T-cell (primary cell): ENCODE measurements at regions not wholly inside any gene's neighbourhood (a gene's known extent, or its start where the extent isn't known, plus 50 kb on each side); places are given as distances from the start of the nearest gene placed in this dataset.

Experiments used
- ATAC-seq, 4 experiments: fragments of 200-7000 bp in 3 of 4; fragments of 150-1000 bp in 1 of 4; cut with Tn5 transposase; replicated peaks in 1 of 4; 1 replicate in 3 of 4; 2 replicates in 1 of 4; pipeline ENCODE4 v1.10.0; 2021; ENCODE audit warnings: moderate library complexity in 3 of 4, mild to moderate bottlenecking in 2 of 4, moderate number of reproducible peaks in 1 of 4
- CTCF ChIA-PET, 2 donors: fragments of 300-600 bp; sonication (Branson Sonifier 250); formaldehyde crosslinking; loops; one replicate each; lab custom pipeline; 2022; ENCODE audit warnings: antibody characterized with exemption in 2 of 2; lab: Charles Lee
- POLR2A ChIA-PET, 2 donors: fragments of 300-600 bp; sonication (Branson Sonifier 250); formaldehyde crosslinking; loops; one replicate each; lab custom pipeline; 2022; ENCODE audit warnings: antibody characterized with exemption in 2 of 2; lab: Charles Lee
- DNase-seq, 35 experiments: peaks; one replicate each; pipeline versions ENCODE4 v3.0.0 to v3.0.0-alpha.2; 2013 to 2023
- H3K27ac ChIP-seq: one replicate; pipeline ENCODE4 v1.5.1; 2013; ENCODE audit warnings: low read length
- H3K27me3 ChIP-seq, 2 experiments: replicated peaks in 1 of 2; 1 replicate in 1 of 2; 2 replicates in 1 of 2; pipeline versions ENCODE4 v1.6.1 to v1.7.0; 2013; ENCODE audit warnings: low read length in 1 of 2, mixed read lengths in 1 of 2; ENCODE audit not compliant: control insufficient read depth in 2 of 2, insufficient read depth in 2 of 2; ENCODE audit errors: extremely low read depth in 1 of 2
- H3K36me3 ChIP-seq, 2 donors: 1 replicate in 1 of 2; 2 replicates in 1 of 2; pipeline versions ENCODE4 v1.6.1 to v1.7.0; 2013; ENCODE audit warnings: low read length in 1 of 2; ENCODE audit not compliant: control insufficient read depth in 2 of 2, insufficient read depth in 1 of 2; ENCODE audit errors: extremely low read depth in 1 of 2
- H3K4me1 ChIP-seq, 2 experiments: 1 replicate in 1 of 2; 2 replicates in 1 of 2; pipeline versions ENCODE4 v1.6.1 to v1.7.0; 2013; ENCODE audit warnings: low read length in 2 of 2, mixed read lengths in 1 of 2; ENCODE audit not compliant: insufficient read depth in 2 of 2, control insufficient read depth in 1 of 2; ENCODE audit errors: extremely low read depth in 1 of 2
- H3K4me3 ChIP-seq, 2 donors: 1 replicate in 1 of 2; 2 replicates in 1 of 2; pipeline versions ENCODE4 v1.5.1 to v1.7.0; 2013; ENCODE audit warnings: mild to moderate bottlenecking in 2 of 2, low read length in 1 of 2, moderate library complexity in 1 of 2; ENCODE audit not compliant: control insufficient read depth in 1 of 2; ENCODE audit errors: extremely low read depth in 1 of 2
- H3K9me3 ChIP-seq: 2 replicates; pipeline ENCODE4 v1.7.0; 2013
- H3K27ac Mint-ChIP-seq, 2 donors: one replicate each; pipeline ENCODE4 v1.8.0; 2020 to 2021; ENCODE audit warnings: mild to moderate bottlenecking in 2 of 2, mixed read lengths in 2 of 2
- H3K27me3 Mint-ChIP-seq, 2 donors: one replicate each; pipeline ENCODE4 v1.8.0; 2021 to 2022; ENCODE audit warnings: mixed read lengths in 2 of 2
- H3K36me3 Mint-ChIP-seq: one replicate; pipeline ENCODE4 v1.8.0; 2021; ENCODE audit warnings: mixed read lengths
- H3K4me1 Mint-ChIP-seq, 3 donors: one replicate each; pipeline ENCODE4 v1.8.0; 2020 to 2022; ENCODE audit warnings: mixed read lengths in 3 of 3, mild to moderate bottlenecking in 1 of 3
- H3K4me3 Mint-ChIP-seq, 3 donors: one replicate each; pipeline ENCODE4 v1.8.0; 2020 to 2022; ENCODE audit warnings: mild to moderate bottlenecking in 3 of 3, mixed read lengths in 3 of 3, moderate library complexity in 3 of 3
- H3K9me3 Mint-ChIP-seq, 3 donors: one replicate each; pipeline ENCODE4 v1.8.0; 2020 to 2022; ENCODE audit warnings: mixed read lengths in 3 of 3
- WGBS: methylation state at CpG from one replicate; pipeline ENCODE4 v1.1.5; 2013; ENCODE audit warnings: missing lambda C conversion rate; ENCODE audit not compliant: insufficient coverage; 5-methylcytosine and 5-hydroxymethylcytosine counted together

DNA sequence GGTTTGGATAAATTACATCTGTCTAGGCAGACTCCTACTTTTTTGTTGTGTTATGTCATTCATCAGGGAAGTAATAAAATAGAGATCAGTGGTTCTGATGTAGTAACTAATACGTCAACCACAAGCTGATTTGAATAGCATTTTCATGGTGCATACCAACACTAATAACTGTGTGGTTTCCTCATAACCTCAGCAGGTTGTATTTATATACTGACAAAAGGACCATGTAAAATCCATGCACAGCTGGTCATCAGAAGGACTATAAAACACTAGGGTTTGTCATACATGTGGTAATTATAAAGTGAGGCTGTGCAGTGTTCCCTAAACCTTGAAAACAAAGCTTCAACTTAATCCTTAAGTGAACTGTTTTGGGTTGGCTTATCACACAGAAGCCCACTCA is 216.8 kb upstream of the RBMS3 start:
- ChIA-PET POLR2A (no interaction called here), CTCF (no interaction called here)
- H3K27me3 Mint-ChIP-seq, result no peaks in the 10 kb centered on the region
- no peak overlapping the region for H3K27ac ChIP-seq
- no peak overlapping the region for H3K4me3 ChIP-seq
- DNase-seq (no peak), ATAC-seq (no peak)
- no peaks in the 10 kb centered on the region for H3K9me3 ChIP-seq
- H3K27me3 ChIP-seq, result no peaks in the 10 kb centered on the region
- no peaks in the 10 kb centered on the region for H3K36me3 ChIP-seq
- H3K36me3 Mint-ChIP-seq, result no peaks in the 10 kb centered on the region
- H3K27ac Mint-ChIP-seq, result no peak overlapping the region
- no peak overlapping the region for H3K4me3 Mint-ChIP-seq
- H3K4me1 ChIP-seq, result no peaks in the 10 kb centered on the region
- no CpG with 5 or more reads among the region's 1 CpG for WGBS
- H3K9me3 Mint-ChIP-seq, result peaks cover under 1 to 9% (median 3%) of the 10 kb centered on the region in 3 donors
- no peaks in the 10 kb centered on the region for H3K4me1 Mint-ChIP-seq

DNA sequence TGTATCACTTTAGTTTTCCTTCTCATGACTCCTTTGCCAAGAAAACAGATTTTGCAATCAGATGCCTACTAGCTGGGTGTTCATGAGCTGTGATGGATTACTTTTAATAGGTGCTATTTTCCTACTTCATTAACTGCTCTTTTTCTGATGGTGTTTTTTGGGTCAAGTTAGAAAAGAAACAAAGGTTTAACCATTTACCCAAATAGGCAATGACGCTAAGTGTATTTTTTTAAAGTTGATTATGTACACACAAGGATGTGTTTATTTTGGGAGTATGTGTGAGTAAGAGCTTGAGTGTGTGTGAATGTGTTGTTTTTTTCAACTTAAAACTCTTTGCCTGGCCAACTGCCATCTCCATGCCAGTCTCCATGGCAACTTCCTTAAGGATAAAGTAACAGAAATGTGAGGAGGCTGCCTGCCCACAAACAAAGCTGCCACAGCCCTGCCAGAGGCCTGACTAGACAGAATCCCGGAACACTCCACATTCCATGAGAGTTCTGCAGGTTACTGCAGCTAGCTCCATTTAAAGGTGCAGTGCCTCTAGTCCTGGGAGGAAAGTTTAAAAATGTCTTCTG is 215.6 kb upstream of the RBMS3 start:
- Mint-ChIP-seq H3K27me3 (no peaks in the 10 kb centered on the region), H3K4me1 (no peaks in the 10 kb centered on the region), H3K4me3 (no peak overlapping the region), H3K9me3 (peaks cover 0 to 4% (median 0%) of the 10 kb centered on the region in 3 donors), H3K27ac (no peak overlapping the region), H3K36me3 (no peaks in the 10 kb centered on the region)
- CTCF ChIA-PET, result no interaction called here
- Histone ChIP-seq H3K9me3 (no peaks in the 10 kb centered on the region), H3K4me3 (no peak overlapping the region), H3K4me1 (no peaks in the 10 kb centered on the region), H3K27ac (no peak overlapping the region), H3K27me3 (no peaks in the 10 kb centered on the region), H3K36me3 (no peaks in the 10 kb centered on the region)
- ATAC-seq (no peak), DNase-seq (no peak)
- WGBS, result no CpG with 5 or more reads among the region's 2 CpGs
- POLR2A ChIA-PET, result no interaction called here

DNA sequence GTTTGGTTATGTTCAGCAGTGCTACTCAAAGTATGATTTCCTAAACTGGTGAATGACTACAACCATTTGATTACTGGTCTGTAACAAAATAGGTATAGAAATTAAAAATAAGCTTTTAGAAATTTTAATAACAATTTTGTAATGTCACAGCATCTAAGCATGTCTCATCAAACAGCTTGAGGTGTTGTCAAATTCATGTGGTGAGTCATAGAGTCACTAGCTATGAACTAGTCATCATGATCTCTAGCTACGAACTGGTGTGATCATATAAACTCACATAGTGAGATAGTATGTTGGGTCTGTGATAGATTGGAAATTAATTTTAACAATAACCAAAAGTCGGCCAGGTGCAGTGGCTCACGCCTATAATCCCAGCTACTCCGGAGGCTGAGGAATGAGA is 213.9 kb upstream of the RBMS3 start:
- CTCF ChIA-PET, result no interaction called here
- H3K4me3 ChIP-seq, result no peak overlapping the region
- no peak overlapping the region for H3K27ac ChIP-seq
- DNase-seq (no peak), ATAC-seq (no peak)
- no peaks in the 10 kb centered on the region for H3K9me3 ChIP-seq
- no peaks in the 10 kb centered on the region for H3K27me3 ChIP-seq
- no peaks in the 10 kb centered on the region for H3K27me3 Mint-ChIP-seq
- no peak overlapping the region for H3K27ac Mint-ChIP-seq
- no CpG with 5 or more reads among the region's 4 CpGs for WGBS
- POLR2A ChIA-PET, result no interaction called here
- H3K36me3 Mint-ChIP-seq, result no peaks in the 10 kb centered on the region
- H3K4me1 ChIP-seq, result no peaks in the 10 kb centered on the region
- no peaks in the 10 kb centered on the region for H3K36me3 ChIP-seq
- H3K4me3 Mint-ChIP-seq, result no peak overlapping the region
- H3K4me1 Mint-ChIP-seq, result no peaks in the 10 kb centered on the region
- H3K9me3 Mint-ChIP-seq, result peaks cover 0 to 21% (median 6%) of the 10 kb centered on the region in 3 donors

DNA sequence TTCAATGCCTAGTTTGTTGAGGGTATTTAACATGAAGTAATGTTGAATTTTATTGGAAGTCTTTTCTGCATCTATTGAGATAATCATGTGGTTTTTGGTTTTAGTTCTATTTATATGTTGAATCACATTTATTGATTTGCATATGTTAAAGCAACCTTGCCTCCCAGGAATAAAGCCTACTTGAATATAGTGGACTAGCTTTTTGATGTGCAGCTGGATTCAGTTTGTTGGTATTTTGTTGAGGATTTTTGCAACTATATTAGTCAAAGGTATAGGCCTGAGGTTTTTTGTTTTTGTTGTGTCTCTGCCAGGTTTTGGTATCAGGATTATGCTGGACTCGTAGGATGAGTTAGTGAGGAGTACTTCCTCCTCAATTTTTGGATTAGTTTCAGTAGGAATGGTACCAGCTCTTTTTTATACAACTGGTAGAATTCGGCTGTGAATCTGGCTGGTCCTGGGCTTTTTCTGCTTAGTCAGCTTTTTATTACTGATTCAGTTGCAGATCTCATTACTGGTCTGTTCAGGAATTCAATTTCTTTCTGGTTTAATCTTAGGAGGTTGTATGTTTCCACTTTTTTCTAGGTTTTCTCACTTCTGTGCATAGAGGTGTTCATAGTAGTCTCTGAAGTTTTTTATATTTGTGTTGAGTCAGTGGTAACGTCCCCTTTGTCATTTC is 209.8 kb upstream of the RBMS3 start:
- no peak for ATAC-seq

DNA sequence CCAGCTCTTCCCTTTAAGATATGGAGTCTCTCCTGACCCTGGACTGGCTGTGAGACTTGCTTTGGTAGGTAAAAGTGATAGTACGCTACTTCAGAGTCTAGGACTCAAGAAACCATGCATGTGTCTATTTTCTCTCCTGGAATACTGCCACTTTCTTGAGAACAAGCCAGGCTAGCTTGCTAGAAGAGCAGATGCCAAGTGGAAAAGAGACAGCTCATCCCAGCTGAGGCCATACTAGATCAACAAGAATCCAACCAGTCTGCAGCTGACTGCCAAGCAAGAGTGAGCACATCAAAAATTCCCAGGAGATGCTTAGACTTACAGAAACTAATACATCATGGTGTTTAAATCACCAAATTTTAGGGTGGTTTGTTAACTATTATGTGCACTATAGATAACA is 208.3 kb upstream of the RBMS3 start:
- no peak overlapping the region for H3K27ac Mint-ChIP-seq
- no peak overlapping the region for H3K4me3 ChIP-seq
- no peaks in the 10 kb centered on the region for H3K36me3 Mint-ChIP-seq
- no CpG with 5 or more reads among the region's 1 CpG for WGBS
- H3K27me3 ChIP-seq, result no peaks in the 10 kb centered on the region
- peaks cover 0 to 4% of the 10 kb centered on the region in 2 donors for H3K27me3 Mint-ChIP-seq
- no peak overlapping the region for H3K4me3 Mint-ChIP-seq
- POLR2A ChIA-PET, result no interaction called here
- ATAC-seq (no peak), DNase-seq (no peak)
- no peak overlapping the region for H3K27ac ChIP-seq
- peaks cover 0 to 30% (median 6%) of the 10 kb centered on the region in 3 donors for H3K9me3 Mint-ChIP-seq
- no peaks in the 10 kb centered on the region for H3K36me3 ChIP-seq
- H3K4me1 Mint-ChIP-seq, result no peaks in the 10 kb centered on the region
- CTCF ChIA-PET, result interaction anchor here in 1 of 2 donors (0.6 kb wide), 1 partner anchor 477 kb away, joined by 3 read pairs; no protein-coding TSS in a partner anchor
- no peaks in the 10 kb centered on the region for H3K9me3 ChIP-seq
- H3K4me1 ChIP-seq, result no peaks in the 10 kb centered on the region

More for the DNA sequence above, 209.8 kb upstream of the RBMS3 start:
- H3K36me3 Mint-ChIP-seq, result no peaks in the 10 kb centered on the region
- Histone ChIP-seq H3K4me3 (no peak overlapping the region), H3K36me3 (no peaks in the 10 kb centered on the region), H3K27ac (no peak overlapping the region), H3K27me3 (no peaks in the 10 kb centered on the region), H3K9me3 (no peaks in the 10 kb centered on the region), H3K4me1 (no peaks in the 10 kb centered on the region)
- no peak overlapping the region for H3K4me3 Mint-ChIP-seq
- no peak for DNase-seq
- 54% methylated on average over 2 of the region's 3 CpGs for WGBS
- no peak overlapping the region for H3K27ac Mint-ChIP-seq
- no peaks in the 10 kb centered on the region for H3K4me1 Mint-ChIP-seq
- peaks cover 0 to 4% of the 10 kb centered on the region in 2 donors for H3K27me3 Mint-ChIP-seq
- CTCF ChIA-PET, result no interaction called here
- H3K9me3 Mint-ChIP-seq, result peaks cover 0 to 30% (median 6%) of the 10 kb centered on the region in 3 donors
- POLR2A ChIA-PET, result no interaction called here

DNA sequence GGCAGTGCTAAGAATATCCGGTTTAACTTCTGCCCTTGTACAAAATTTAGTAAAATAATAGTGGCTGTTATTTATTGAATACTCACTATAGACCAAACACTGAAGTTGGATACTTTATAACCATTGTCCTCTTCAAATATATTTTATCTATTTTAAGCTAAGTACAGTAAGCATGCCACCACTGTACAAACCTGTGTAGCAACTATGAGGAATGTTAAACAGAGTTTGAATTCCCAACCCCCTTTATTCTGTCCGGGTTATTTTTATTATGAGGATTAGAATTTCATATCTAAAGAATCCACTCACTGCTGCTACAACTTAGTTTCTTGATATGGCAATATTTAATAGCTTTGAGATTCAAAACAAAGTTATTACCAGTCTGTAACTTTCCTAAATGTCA is 203.5 kb upstream of the RBMS3 start:
- ChIA-PET CTCF (no interaction called here), POLR2A (no interaction called here)
- Histone ChIP-seq H3K27me3 (no peaks in the 10 kb centered on the region), H3K4me1 (no peaks in the 10 kb centered on the region), H3K4me3 (no peak overlapping the region), H3K27ac (no peak overlapping the region), H3K9me3 (no peaks in the 10 kb centered on the region), H3K36me3 (no peaks in the 10 kb centered on the region)
- Mint-ChIP-seq H3K4me1 (no peaks in the 10 kb centered on the region), H3K9me3 (peaks cover 0 to 11% (median 3%) of the 10 kb centered on the region in 3 donors), H3K36me3 (no peaks in the 10 kb centered on the region), H3K27ac (no peak overlapping the region), H3K4me3 (no peak overlapping the region), H3K27me3 (peaks cover 0 to 4% of the 10 kb centered on the region in 2 donors)
- DNase-seq (no peak), ATAC-seq (no peak)
- no CpG with 5 or more reads among the region's 2 CpGs for WGBS
